ENCODE measurements at regions not wholly inside any gene's neighbourhood (a gene's known extent, or its start where the extent isn't known, plus 50 kb on each side); places are given as distances from the start of the nearest gene placed in this dataset.
A peak's percentile ranks its signal among the peaks of the same experiment; 100 is the strongest.

DNA sequence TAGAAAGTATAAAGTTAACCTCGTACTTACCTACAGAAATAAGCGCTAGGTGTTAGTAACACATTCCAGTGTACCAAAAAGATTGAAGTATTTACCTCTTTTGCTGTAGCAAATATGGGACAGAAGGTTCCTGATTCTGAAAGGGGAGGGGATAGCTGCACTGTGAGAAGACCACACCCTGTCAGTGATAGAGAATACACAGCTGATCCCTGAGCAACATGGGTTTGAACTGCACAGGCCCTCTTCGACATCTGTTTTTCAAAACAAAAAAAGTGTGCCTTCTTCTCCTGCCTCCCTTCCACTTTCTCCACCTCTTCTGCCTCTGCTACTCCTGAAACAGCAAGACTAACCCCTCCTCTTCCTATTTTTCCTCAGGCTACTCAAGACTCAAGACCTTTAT, 201.8 kb upstream of the SLIT2 start:
- Histone ChIP-seq H3K9ac (ENCODE audit: low read length) (no peak overlapping the region), H3K4me3 (ENCODE audit: low read length) (no peak overlapping the region), H3K4me1 (ENCODE audit: control insufficient read depth, insufficient read depth, low read length) (peaks cover under 1% of the 10 kb centered on the region), H3K9me3 (ENCODE audit: control insufficient read depth, low read length) (no peaks in the 10 kb centered on the region), H3K27me3 (replicated peaks; ENCODE audit: control insufficient read depth, insufficient read depth, low read length) (no peaks in the 10 kb centered on the region), H3K36me3 (ENCODE audit: control insufficient read depth, insufficient read depth, low read length, severe bottlenecking) (no peaks in the 10 kb centered on the region)
- DNase-seq (ENCODE audit: low read depth), result no peak

DNA sequence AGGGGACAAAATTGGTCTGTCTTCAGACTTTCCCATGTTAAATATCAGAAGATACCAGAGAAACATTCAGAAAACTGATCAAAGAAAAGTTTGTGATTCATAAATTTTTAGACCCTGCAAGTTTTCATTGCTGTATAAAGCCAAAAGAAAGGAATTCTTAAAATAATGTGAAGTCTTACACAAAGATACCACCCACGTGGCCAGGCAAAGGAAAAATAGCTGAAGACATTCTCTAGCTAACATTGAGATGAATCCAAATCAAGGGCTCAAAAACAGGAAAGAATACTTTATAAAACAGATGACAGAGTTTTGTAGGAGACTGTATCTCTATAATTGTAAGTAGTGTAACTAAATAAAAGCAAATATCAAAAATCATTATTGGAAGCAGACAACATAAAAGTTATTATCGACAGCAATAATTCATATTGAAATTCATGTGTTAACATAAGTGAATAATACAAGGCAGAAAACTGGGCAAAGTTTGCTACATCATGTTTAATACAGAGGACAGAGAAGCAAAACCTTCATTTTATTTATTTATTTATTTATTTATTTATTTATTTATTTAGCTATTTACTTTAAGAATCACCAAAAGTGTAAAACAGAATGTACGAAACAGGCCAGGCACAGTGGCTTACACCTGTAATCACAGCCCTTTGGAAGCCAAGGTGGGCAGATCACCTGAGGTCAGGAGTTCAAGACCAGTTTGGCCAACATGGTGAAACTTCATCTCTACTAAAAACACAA, 204.6 kb upstream of the SLIT2 start:
- no peak overlapping the region for H3K9ac ChIP-seq (ENCODE audit: low read length)
- H3K4me3 ChIP-seq (ENCODE audit: low read length), result no peak overlapping the region
- H3K4me1 ChIP-seq (ENCODE audit: control insufficient read depth, insufficient read depth, low read length), result peaks cover 9% of the 10 kb centered on the region
- H3K9me3 ChIP-seq (ENCODE audit: control insufficient read depth, low read length), result no peaks in the 10 kb centered on the region
- H3K27me3 ChIP-seq (replicated peaks; ENCODE audit: control insufficient read depth, insufficient read depth, low read length), result no peaks in the 10 kb centered on the region
- DNase-seq (ENCODE audit: low read depth), result peak; percentile 64
- H3K36me3 ChIP-seq (ENCODE audit: control insufficient read depth, insufficient read depth, low read length, severe bottlenecking), result no peaks in the 10 kb centered on the region

DNA sequence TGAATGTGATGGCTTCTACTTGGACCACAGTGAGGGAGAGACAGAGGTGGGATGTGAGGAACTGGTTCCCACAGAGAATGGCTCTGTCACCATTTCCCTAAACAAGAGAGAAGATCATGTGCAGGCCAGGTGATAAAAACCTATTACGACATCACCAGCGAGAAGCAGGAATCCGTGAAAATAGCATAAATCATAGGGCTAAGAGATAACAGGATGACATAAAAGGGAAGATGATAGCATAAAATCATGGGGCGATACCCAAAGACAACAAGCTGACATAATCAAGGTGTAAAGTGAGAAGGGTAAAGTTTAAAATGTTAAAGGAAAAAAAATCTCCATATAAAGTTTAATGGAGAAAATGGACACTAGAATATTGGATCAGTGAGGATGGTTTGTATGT, 205.5 kb upstream of the SLIT2 start:
- Histone ChIP-seq H3K9ac (ENCODE audit: low read length) (no peak overlapping the region), H3K4me1 (ENCODE audit: control insufficient read depth, insufficient read depth, low read length) (peaks cover 9% of the 10 kb centered on the region)

DNA sequence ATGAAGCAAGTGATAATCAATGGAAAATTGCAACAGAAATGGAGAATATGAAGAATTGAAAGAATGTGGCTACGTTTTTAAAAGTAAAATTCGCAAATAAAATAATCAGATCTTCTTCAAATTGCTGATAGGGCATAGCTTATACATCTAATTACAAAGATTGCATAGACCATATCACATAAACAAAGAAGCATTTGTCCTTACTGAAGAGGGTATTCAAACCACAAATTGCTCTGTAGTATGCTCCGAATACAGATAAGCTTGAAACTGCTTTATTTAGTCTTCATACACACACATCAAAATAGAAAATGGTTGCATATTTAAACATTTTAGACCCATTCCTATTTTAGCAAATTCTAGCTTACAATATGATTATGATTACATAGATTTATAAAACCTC, 206.7 kb upstream of the SLIT2 start:
- H3K36me3 ChIP-seq (ENCODE audit: control insufficient read depth, insufficient read depth, low read length, severe bottlenecking), result no peaks in the 10 kb centered on the region
- DNase-seq (ENCODE audit: low read depth), result no peak
- H3K9ac ChIP-seq (ENCODE audit: low read length), result no peak overlapping the region
- H3K4me3 ChIP-seq (ENCODE audit: low read length), result no peak overlapping the region
- peaks cover 9% of the 10 kb centered on the region for H3K4me1 ChIP-seq (ENCODE audit: control insufficient read depth, insufficient read depth, low read length)
- H3K27me3 ChIP-seq (replicated peaks; ENCODE audit: control insufficient read depth, insufficient read depth, low read length), result no peaks in the 10 kb centered on the region
- no peaks in the 10 kb centered on the region for H3K9me3 ChIP-seq (ENCODE audit: control insufficient read depth, low read length)

More for the DNA sequence above, 205.5 kb upstream of the SLIT2 start:
- DNase-seq (ENCODE audit: low read depth), result no peak
- Histone ChIP-seq H3K9me3 (ENCODE audit: control insufficient read depth, low read length) (no peaks in the 10 kb centered on the region), H3K36me3 (ENCODE audit: control insufficient read depth, insufficient read depth, low read length, severe bottlenecking) (no peaks in the 10 kb centered on the region), H3K4me3 (ENCODE audit: low read length) (no peak overlapping the region), H3K27me3 (replicated peaks; ENCODE audit: control insufficient read depth, insufficient read depth, low read length) (no peaks in the 10 kb centered on the region)

DNA sequence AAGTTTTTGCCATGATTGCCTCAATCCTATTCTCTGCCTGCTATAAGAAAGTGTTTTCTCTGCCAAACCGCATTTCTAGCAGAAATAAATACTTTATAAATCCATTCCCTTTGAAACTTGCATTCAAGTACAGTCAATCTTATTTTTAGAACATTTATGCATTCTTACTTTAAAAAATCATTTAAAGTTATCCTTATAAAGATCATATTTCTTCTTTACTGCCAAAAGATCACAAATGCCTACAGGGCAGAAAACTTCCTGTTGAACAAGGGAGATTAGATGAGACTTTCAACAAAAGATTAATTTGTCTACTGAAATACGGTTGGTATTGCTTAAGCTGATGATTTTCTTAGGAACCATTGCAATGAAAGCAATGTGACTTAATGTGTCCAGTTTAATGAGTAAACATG, 207.2 kb upstream of the SLIT2 start:
- DNase-seq (ENCODE audit: low read depth), result peak; percentile 81
- H3K27me3 ChIP-seq (replicated peaks; ENCODE audit: control insufficient read depth, insufficient read depth, low read length), result no peaks in the 10 kb centered on the region
- H3K36me3 ChIP-seq (ENCODE audit: control insufficient read depth, insufficient read depth, low read length, severe bottlenecking), result no peaks in the 10 kb centered on the region
- H3K9me3 ChIP-seq (ENCODE audit: control insufficient read depth, low read length), result no peaks in the 10 kb centered on the region
- no peak overlapping the region for H3K9ac ChIP-seq (ENCODE audit: low read length)
- H3K4me3 ChIP-seq (ENCODE audit: low read length), result no peak overlapping the region
- peaks cover 9% of the 10 kb centered on the region for H3K4me1 ChIP-seq (ENCODE audit: control insufficient read depth, insufficient read depth, low read length)

DNA sequence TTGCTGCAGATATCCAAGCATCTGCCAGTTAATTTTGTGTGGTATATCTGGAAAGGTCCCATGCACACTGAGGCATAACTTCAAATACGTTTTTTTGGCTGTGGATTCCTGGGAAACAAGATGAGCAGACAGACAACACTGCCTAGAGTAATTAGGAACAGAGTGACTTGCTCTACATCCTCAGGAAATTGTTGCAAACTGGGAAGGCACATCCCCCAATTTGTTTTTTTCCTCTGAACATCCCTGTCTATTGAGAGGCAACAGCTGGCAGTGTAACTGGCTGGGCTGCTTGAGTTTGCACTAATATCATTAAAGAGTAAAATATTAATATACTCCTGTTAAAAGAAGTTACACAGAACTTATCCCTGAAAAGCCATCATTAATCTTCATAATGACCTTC, 207.7 kb upstream of the SLIT2 start:
- H3K4me1 ChIP-seq (ENCODE audit: control insufficient read depth, insufficient read depth, low read length), result peaks cover 9% of the 10 kb centered on the region
- DNase-seq (ENCODE audit: low read depth), result no peak

DNA sequence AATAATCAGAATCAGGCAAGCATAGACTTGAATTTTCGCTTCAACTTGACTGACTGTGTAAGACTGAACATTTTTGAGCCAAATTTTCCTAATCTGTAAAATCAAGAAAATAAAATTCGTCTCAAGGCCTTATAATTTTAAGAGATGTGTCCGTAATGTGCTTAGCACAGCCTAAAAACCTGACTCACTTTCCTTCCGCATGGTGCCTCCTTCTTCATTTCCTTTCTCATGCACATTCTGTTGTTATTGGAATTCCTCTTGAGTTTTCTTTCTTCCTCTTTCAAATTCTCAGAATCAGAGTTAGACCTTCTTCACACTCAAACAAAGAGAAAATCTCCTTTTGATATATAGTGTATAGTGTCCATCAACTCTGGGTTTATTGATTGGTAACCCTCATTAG, 208.9 kb upstream of the SLIT2 start:
- Histone ChIP-seq H3K4me1 (ENCODE audit: control insufficient read depth, insufficient read depth, low read length) (peaks cover 12% of the 10 kb centered on the region), H3K9me3 (ENCODE audit: control insufficient read depth, low read length) (no peaks in the 10 kb centered on the region), H3K36me3 (ENCODE audit: control insufficient read depth, insufficient read depth, low read length, severe bottlenecking) (no peaks in the 10 kb centered on the region), H3K27me3 (replicated peaks; ENCODE audit: control insufficient read depth, insufficient read depth, low read length) (no peaks in the 10 kb centered on the region), H3K4me3 (ENCODE audit: low read length) (no peak overlapping the region), H3K9ac (ENCODE audit: low read length) (no peak overlapping the region)
- DNase-seq (ENCODE audit: low read depth), result no peak

More for the DNA sequence above, 207.7 kb upstream of the SLIT2 start:
- Histone ChIP-seq H3K4me3 (ENCODE audit: low read length) (no peak overlapping the region), H3K27me3 (replicated peaks; ENCODE audit: control insufficient read depth, insufficient read depth, low read length) (no peaks in the 10 kb centered on the region), H3K9ac (ENCODE audit: low read length) (no peak overlapping the region), H3K36me3 (ENCODE audit: control insufficient read depth, insufficient read depth, low read length, severe bottlenecking) (no peaks in the 10 kb centered on the region), H3K9me3 (ENCODE audit: control insufficient read depth, low read length) (no peaks in the 10 kb centered on the region)

DNA sequence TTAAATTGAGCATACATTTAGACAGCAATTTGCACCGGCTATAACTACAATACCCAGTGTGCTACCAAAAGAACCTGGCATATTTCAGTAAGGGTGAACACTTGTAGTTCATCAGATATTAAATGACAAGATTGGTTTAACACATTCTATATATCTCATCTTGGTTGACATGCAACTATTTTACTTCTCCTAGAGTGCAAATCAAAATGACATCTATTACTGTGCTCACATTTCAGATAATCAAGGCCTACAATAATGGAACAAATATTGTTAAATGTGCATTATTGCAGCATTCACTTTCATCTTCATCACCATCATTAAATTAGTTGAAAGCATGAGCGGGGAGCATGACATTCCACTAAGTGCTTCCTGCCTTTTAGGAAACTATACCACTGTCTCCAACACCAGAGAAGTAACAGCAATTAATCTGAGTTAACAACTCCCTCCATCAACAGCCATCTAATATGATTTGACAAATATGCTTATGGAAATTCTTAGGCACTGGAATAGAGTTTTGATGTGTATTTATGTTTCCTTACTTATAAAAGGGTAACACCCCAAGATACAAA, 209.8 kb upstream of the SLIT2 start:
- Histone ChIP-seq H3K4me1 (ENCODE audit: control insufficient read depth, insufficient read depth, low read length) (peaks cover 13% of the 10 kb centered on the region), H3K36me3 (ENCODE audit: control insufficient read depth, insufficient read depth, low read length, severe bottlenecking) (no peaks in the 10 kb centered on the region), H3K9ac (ENCODE audit: low read length) (no peak overlapping the region), H3K9me3 (ENCODE audit: control insufficient read depth, low read length) (no peaks in the 10 kb centered on the region), H3K4me3 (ENCODE audit: low read length) (no peak overlapping the region), H3K27me3 (replicated peaks; ENCODE audit: control insufficient read depth, insufficient read depth, low read length) (no peaks in the 10 kb centered on the region)
- no peak for DNase-seq (ENCODE audit: low read depth)

DNA sequence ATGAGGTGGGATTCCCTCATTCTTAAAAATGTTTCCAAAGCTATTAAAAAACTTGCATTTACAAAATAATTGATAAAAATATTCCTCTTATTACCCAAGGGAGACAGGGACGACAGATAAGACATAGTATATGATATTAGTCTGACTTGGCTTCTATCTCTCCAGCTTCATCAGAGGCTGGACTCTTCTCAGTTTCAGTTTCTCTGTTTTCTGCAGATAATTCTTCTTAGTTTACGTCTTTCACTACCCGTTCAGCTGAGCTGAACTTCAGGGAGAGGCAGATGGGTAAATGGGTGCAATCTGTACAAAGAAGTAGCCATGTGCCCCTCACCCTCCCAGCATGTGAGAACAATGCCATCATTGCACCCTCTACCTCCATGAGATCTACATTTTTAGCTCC, 214.0 kb upstream of the SLIT2 start:
- no peaks in the 10 kb centered on the region for H3K27me3 ChIP-seq (replicated peaks; ENCODE audit: control insufficient read depth, insufficient read depth, low read length)
- H3K4me3 ChIP-seq (ENCODE audit: low read length), result peak overlapping the region; percentile 70
- no peaks in the 10 kb centered on the region for H3K36me3 ChIP-seq (ENCODE audit: control insufficient read depth, insufficient read depth, low read length, severe bottlenecking)
- peak overlapping the region; percentile 53 for H3K9ac ChIP-seq (ENCODE audit: low read length)
- no peaks in the 10 kb centered on the region for H3K9me3 ChIP-seq (ENCODE audit: control insufficient read depth, low read length)
- H3K4me1 ChIP-seq (ENCODE audit: control insufficient read depth, insufficient read depth, low read length), result peaks cover 4% of the 10 kb centered on the region
- DNase-seq (ENCODE audit: low read depth), result no peak

DNA sequence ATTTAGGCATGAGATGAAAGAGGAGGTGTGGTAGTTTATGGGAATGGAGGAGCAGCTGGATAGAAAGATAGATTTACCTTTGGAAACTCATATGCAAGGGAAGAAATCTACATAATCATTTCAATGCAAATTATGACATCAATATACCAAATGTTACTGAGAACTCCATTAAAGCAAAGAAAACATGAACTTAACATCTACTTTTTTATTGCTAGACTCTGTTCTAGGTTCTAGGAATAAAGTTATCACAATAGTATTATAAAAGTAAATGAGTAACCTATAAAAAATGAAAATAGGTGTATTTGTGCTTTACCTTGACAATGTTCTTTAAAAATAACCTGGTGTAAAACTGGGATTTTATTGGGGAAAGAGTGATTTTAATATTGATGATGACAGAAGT, 221.6 kb upstream of the SLIT2 start:
- Histone ChIP-seq H3K9ac (ENCODE audit: low read length) (no peak overlapping the region), H3K4me1 (ENCODE audit: control insufficient read depth, insufficient read depth, low read length) (peaks cover 4% of the 10 kb centered on the region), H3K9me3 (ENCODE audit: control insufficient read depth, low read length) (no peaks in the 10 kb centered on the region), H3K36me3 (ENCODE audit: control insufficient read depth, insufficient read depth, low read length, severe bottlenecking) (no peaks in the 10 kb centered on the region), H3K27me3 (replicated peaks; ENCODE audit: control insufficient read depth, insufficient read depth, low read length) (no peaks in the 10 kb centered on the region), H3K4me3 (ENCODE audit: low read length) (no peak overlapping the region)
- no peak for DNase-seq (ENCODE audit: low read depth)

DNA sequence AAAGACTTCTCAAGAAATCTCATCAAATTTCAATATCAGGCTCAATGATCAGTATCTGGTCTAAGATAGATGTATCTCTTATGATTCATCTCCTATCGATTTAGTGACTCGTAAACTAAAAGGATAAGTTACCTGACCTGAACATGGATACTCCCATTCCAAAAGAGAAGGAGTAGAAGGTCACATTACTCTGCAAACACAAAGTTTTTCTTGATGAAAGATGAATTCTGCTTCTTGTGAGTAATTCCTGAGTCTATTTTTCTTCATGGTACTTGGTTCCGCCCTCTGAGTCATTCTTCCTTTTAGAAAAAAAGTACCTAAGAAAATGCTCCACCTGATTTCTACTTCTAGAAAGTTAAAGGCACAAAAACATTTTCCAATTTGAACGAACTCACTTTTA, 223.1 kb upstream of the SLIT2 start:
- Histone ChIP-seq H3K9ac (ENCODE audit: low read length) (no peak overlapping the region), H3K36me3 (ENCODE audit: control insufficient read depth, insufficient read depth, low read length, severe bottlenecking) (no peaks in the 10 kb centered on the region), H3K4me1 (ENCODE audit: control insufficient read depth, insufficient read depth, low read length) (peaks cover 4% of the 10 kb centered on the region), H3K4me3 (ENCODE audit: low read length) (no peak overlapping the region), H3K9me3 (ENCODE audit: control insufficient read depth, low read length) (no peaks in the 10 kb centered on the region), H3K27me3 (replicated peaks; ENCODE audit: control insufficient read depth, insufficient read depth, low read length) (no peaks in the 10 kb centered on the region)
- peak; percentile 41 for DNase-seq (ENCODE audit: low read depth)

DNA sequence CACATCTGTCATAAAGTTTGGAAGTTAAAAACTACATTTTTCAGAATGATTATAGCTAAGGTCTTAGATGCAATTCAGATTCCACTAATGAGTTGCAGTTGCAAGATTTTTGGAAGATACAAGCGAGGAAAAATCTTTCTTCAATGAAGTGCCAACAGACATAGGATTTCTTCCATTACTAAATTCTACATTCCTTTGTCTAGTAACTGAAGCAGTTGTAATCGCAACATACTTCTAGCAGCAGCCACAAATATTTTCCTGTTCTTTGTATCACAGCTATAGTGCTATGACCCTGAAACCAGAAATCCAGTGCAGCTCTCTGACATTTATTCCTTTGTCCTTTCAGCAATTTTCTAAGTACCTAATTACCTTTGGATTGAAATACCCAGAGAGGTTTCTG, 225.2 kb upstream of the SLIT2 start:
- H3K4me3 ChIP-seq (ENCODE audit: low read length), result no peak overlapping the region
- H3K27me3 ChIP-seq (replicated peaks; ENCODE audit: control insufficient read depth, insufficient read depth, low read length), result no peaks in the 10 kb centered on the region
- H3K36me3 ChIP-seq (ENCODE audit: control insufficient read depth, insufficient read depth, low read length, severe bottlenecking), result no peaks in the 10 kb centered on the region
- no peaks in the 10 kb centered on the region for H3K9me3 ChIP-seq (ENCODE audit: control insufficient read depth, low read length)
- H3K9ac ChIP-seq (ENCODE audit: low read length), result no peak overlapping the region
- peak; percentile 78 for DNase-seq (ENCODE audit: low read depth)
- H3K4me1 ChIP-seq (ENCODE audit: control insufficient read depth, insufficient read depth, low read length), result peaks cover 4% of the 10 kb centered on the region
